ENCODE measurements at regions not wholly inside any gene's neighbourhood (a gene's known extent, or its start where the extent isn't known, plus 50 kb on each side); places are given as distances from the start of the nearest gene placed in this dataset.

DNA sequence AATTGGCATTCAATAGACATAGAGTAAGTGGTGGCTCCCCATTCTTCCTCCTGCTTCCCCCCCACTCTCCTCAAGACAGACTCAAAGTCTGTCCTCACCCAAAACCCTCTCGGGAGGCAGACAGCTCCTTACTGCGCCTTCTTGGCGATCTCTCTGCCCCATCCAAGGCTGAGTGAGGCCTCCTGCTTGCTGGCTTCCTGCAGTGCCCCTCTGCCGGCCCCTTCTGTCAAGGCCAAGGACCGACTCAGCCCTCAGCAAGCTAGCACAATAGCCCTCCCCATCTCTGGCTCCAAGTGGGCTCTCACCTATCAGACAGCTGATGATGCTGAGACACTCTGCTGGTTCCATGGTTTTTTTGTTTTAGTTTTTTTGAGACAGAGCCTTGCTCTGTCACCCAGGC lies 62.5 kb upstream of the DLK1 start:
- DNase-seq (ENCODE audit: low read depth), result no peak
- TF ChIP-seq MAX (IDR thresholded peaks at IDR 0.05; ENCODE audit: low read depth, low read length) (no peak), MYC (IDR thresholded peaks at IDR 0.05; ENCODE audit: low read depth, low read length) (no peak), POLR2A (IDR thresholded peaks at IDR 0.05; ENCODE audit: extremely low read depth, insufficient read length) (no peak)
- TF ChIP-seq, protein P1, sequence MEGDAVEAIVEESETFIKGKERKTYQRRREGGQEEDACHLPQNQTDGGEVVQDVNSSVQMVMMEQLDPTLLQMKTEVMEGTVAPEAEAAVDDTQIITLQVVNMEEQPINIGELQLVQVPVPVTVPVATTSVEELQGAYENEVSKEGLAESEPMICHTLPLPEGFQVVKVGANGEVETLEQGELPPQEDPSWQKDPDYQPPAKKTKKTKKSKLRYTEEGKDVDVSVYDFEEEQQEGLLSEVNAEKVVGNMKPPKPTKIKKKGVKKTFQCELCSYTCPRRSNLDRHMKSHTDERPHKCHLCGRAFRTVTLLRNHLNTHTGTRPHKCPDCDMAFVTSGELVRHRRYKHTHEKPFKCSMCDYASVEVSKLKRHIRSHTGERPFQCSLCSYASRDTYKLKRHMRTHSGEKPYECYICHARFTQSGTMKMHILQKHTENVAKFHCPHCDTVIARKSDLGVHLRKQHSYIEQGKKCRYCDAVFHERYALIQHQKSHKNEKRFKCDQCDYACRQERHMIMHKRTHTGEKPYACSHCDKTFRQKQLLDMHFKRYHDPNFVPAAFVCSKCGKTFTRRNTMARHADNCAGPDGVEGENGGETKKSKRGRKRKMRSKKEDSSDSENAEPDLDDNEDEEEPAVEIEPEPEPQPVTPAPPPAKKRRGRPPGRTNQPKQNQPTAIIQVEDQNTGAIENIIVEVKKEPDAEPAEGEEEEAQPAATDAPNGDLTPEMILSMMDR (IDR thresholded peaks at IDR 0.05; ENCODE audit: low read depth, low read length), result no peak
- H3K4me3 ChIP-seq (ENCODE audit: low read depth, low read length), result no peak overlapping the region

GRCh38 chr14:100664841-100665510 lies 61.7 kb upstream of the DLK1 start:
- no peak for TF ChIP-seq MYC (IDR thresholded peaks at IDR 0.05; ENCODE audit: low read depth, low read length)
- TF ChIP-seq, protein P1 (IDR thresholded peaks at IDR 0.05; ENCODE audit: low read depth, low read length), result no peak
- no peak for TF ChIP-seq POLR2A (IDR thresholded peaks at IDR 0.05; ENCODE audit: extremely low read depth, insufficient read length)
- no peak for TF ChIP-seq MAX (IDR thresholded peaks at IDR 0.05; ENCODE audit: low read depth, low read length)
- no peak for DNase-seq (ENCODE audit: low read depth)
- H3K4me3 ChIP-seq (ENCODE audit: low read depth, low read length), result no peak overlapping the region

GRCh38 chr14:100665511-100666032 lies 61.1 kb upstream of the DLK1 start:
- TF ChIP-seq MYC (IDR thresholded peaks at IDR 0.05; ENCODE audit: low read depth, low read length), result no peak
- TF ChIP-seq POLR2A (IDR thresholded peaks at IDR 0.05; ENCODE audit: extremely low read depth, insufficient read length), result no peak
- TF ChIP-seq, protein P1 (IDR thresholded peaks at IDR 0.05; ENCODE audit: low read depth, low read length), result no peak
- TF ChIP-seq MAX (IDR thresholded peaks at IDR 0.05; ENCODE audit: low read depth, low read length), result no peak
- no peak for DNase-seq (ENCODE audit: low read depth)
- H3K4me3 ChIP-seq (ENCODE audit: low read depth, low read length), result no peak overlapping the region

- no peak for TF ChIP-seq MYC (IDR thresholded peaks at IDR 0.05; ENCODE audit: low read depth, low read length)
- TF ChIP-seq, protein P1 (IDR thresholded peaks at IDR 0.05; ENCODE audit: low read depth, low read length), result no peak
- no peak for TF ChIP-seq MAX (IDR thresholded peaks at IDR 0.05; ENCODE audit: low read depth, low read length)
- TF ChIP-seq POLR2A (IDR thresholded peaks at IDR 0.05; ENCODE audit: extremely low read depth, insufficient read length), result no peak
- DNase-seq (ENCODE audit: low read depth), result no peak
- no peak overlapping the region for H3K4me3 ChIP-seq (ENCODE audit: low read depth, low read length)
Observed at GRCh38 chr14:100666403-100666802, 60.3 kb upstream of the DLK1 start.

DNA sequence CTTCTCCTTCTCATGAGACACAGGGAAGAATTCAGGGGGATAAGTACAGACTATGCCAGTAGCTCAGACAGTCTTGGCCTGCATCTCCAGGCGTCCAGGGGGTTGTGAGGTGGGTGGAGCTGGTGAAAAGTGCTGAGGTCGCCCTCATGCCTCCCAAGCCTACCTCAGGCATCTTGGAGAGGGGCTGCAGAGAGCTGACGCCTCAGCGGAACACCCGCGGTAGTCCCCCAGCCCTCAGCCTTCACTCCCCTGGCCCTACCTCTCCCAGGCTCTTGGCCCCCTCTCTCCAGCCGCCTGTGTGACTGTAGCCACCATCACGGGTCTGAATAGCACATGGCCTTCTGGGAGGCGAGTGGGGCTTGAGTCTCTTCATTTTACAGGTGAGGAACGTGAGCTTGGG lies 59.8 kb upstream of the DLK1 start:
- no peak for DNase-seq (ENCODE audit: low read depth)
- TF ChIP-seq MYC (IDR thresholded peaks at IDR 0.05; ENCODE audit: low read depth, low read length), result no peak
- no peak for TF ChIP-seq POLR2A (IDR thresholded peaks at IDR 0.05; ENCODE audit: extremely low read depth, insufficient read length)
- no peak for TF ChIP-seq MAX (IDR thresholded peaks at IDR 0.05; ENCODE audit: low read depth, low read length)
- TF ChIP-seq, protein P1 (IDR thresholded peaks at IDR 0.05; ENCODE audit: low read depth, low read length), result no peak
- H3K4me3 ChIP-seq (ENCODE audit: low read depth, low read length), result no peak overlapping the region

Data from NB4 (cell line).